ENCODE measurements at regions not wholly inside any gene's neighbourhood (a gene's known extent, or its start where the extent isn't known, plus 50 kb on each side); places are given as distances from the start of the nearest gene placed in this dataset.

GRCh38 chr3:94778289-94778688 is 715.4 kb downstream of the NSUN3 start (continued):
- TF ChIP-seq TCF7L2 (IDR thresholded peaks at IDR 0.05; ENCODE audit: borderline replicate concordance, extremely low read depth, insufficient read depth, insufficient read length) (no peak), ELF1 (IDR thresholded peaks at IDR 0.05; ENCODE audit: borderline replicate concordance, low read depth) (no peak), SP1 (IDR thresholded peaks at IDR 0.05; ENCODE audit: low read depth) (no peak), ZBTB33 (IDR thresholded peaks at IDR 0.05; ENCODE audit: extremely low read depth, insufficient replicate concordance, low read length) (no peak), SIN3A (IDR thresholded peaks at IDR 0.05; ENCODE audit: low read depth) (no peak), RAD21 (IDR thresholded peaks at IDR 0.05; ENCODE audit: low read depth) (no peak), SRF (IDR thresholded peaks at IDR 0.05; ENCODE audit: low read depth) (no peak)

- CTCF ChIA-PET, result no interaction called here
- Histone ChIP-seq H4K20me1 (ENCODE audit: insufficient read depth) (no peaks in the 10 kb centered on the region), H3K9ac (ENCODE audit: low read length) (no peak overlapping the region), H3K9me3 (ENCODE audit: control insufficient read depth in 1 of 2, insufficient read depth in 1 of 2, low read depth in 1 of 2, low read length in 2 of 2) (peaks cover 16 to 19% of the 10 kb centered on the region in 2 experiments; a peak in 2 of 4 replicates), H3K79me2 (ENCODE audit: insufficient read depth, low read length) (no peaks in the 10 kb centered on the region), H3K27ac (ENCODE audit: low read depth, low read length) (no peak overlapping the region), H3K4me2 (ENCODE audit: low read length) (no peak overlapping the region), H3K36me3 (ENCODE audit: control insufficient read depth in 1 of 2, insufficient read depth in 2 of 2, low read length in 2 of 2) (no peaks in the 10 kb centered on the region), H3K27me3 (ENCODE audit: insufficient read depth, low read length) (no peaks in the 10 kb centered on the region), H2AFZ (ENCODE audit: low read depth, low read length, poor library complexity, severe bottlenecking) (no peak overlapping the region), H3K9me2 (ENCODE audit: insufficient read depth) (no peaks in the 10 kb centered on the region), H3K4me1 (ENCODE audit: control insufficient read depth in 1 of 2, insufficient read depth in 2 of 2, low read length in 2 of 2) (no peaks in the 10 kb centered on the region), H3K4me3 (replicated peaks in 1 of 2; ENCODE audit: low read depth in 1 of 2, low read length in 2 of 2) (no peak overlapping the region)
- POLR2A ChIA-PET, result no interaction called here
- DNase-seq (ENCODE audit: low read depth, low spot score), result no peak
- intact Hi-C loops (cut with micrococcal nuclease), result no loop called here
- RAD21 ChIA-PET (ENCODE audit: low non-redundant PET in 1 of 2, low total read pairs in 2 of 2, uncharacterized antibody in 2 of 2, unreplicated experiment in 2 of 2), result no interaction called here
- no peak for TF ChIP-seq REST (IDR thresholded peaks at IDR 0.05; ENCODE audit: low read depth)
- TF ChIP-seq RAD21 (IDR thresholded peaks at IDR 0.05; ENCODE audit: low read depth), result no peak
- ATAC-seq, result no peak
- BruUV-seq (replicated peaks), result no TSS peak
These were observed 716.1 kb downstream of the NSUN3 start for GRCh38 chr3:94778814-94779494.
